ENCODE measurements at regions not wholly inside any gene's neighbourhood (a gene's known extent, or its start where the extent isn't known, plus 50 kb on each side); places are given as distances from the start of the nearest gene placed in this dataset.

- DNase-seq (ENCODE audit: low read depth, low spot score): no peak
- TF ChIP-seq CTCF (IDR thresholded peaks at IDR 0.05): no peak
- no peak for TF ChIP-seq TCF7L2 (IDR thresholded peaks at IDR 0.05; ENCODE audit: low read depth, low read length)
- TF ChIP-seq SIN3A (IDR thresholded peaks at IDR 0.05; ENCODE audit: borderline replicate concordance, insufficient read depth, low read depth, low read length): no peak
- no peak for TF ChIP-seq POLR2AphosphoS5 (IDR thresholded peaks at IDR 0.05; ENCODE audit: low read depth, low read length)
- H3K36me3 ChIP-seq (ENCODE audit: control insufficient read depth, insufficient read depth, low read length): no peaks in the 10 kb centered on the region
- no TSS peak for BruUV-seq (replicated peaks)
- H3K27ac ChIP-seq (ENCODE audit: low read length): no peak overlapping the region
- H3K4me3 ChIP-seq (ENCODE audit: low read depth in 2 of 2, low read length in 2 of 2): no peak overlapping the region
- H3K4me1 ChIP-seq (ENCODE audit: control insufficient read depth, insufficient read depth, low read length): no peaks in the 10 kb centered on the region
- H3K9me3 ChIP-seq (ENCODE audit: control insufficient read depth, insufficient read depth, low read depth, low read length): no peaks in the 10 kb centered on the region
- H3K27me3 ChIP-seq (ENCODE audit: control insufficient read depth, insufficient read depth, low read length): no peaks in the 10 kb centered on the region
- in situ Hi-C loops (cut with HindIII; ENCODE audit: low pct_unique_long_range_greater_than_20kb, low sequenced_read_pairs): no loop called here
- intact Hi-C loops (cut with micrococcal nuclease; ENCODE audit: unreplicated experiment): no loop called here
- POLR2A ChIA-PET: no interaction called here
- ATAC-seq: no peak
- CTCF ChIA-PET: no interaction called here
These were observed 215.4 kb upstream of the ADGRL2 start for GRCh38 chr1:81585371-81585770.

- intact Hi-C loops (cut with micrococcal nuclease; ENCODE audit: unreplicated experiment): no loop called here
- TF ChIP-seq POLR2AphosphoS5 (IDR thresholded peaks at IDR 0.05; ENCODE audit: low read depth, low read length) (no peak), SIN3A (IDR thresholded peaks at IDR 0.05; ENCODE audit: borderline replicate concordance, insufficient read depth, low read depth, low read length) (no peak), REST (IDR thresholded peaks at IDR 0.05; ENCODE audit: insufficient read depth in 1 of 2, low read depth in 2 of 2, low read length in 1 of 2) (no peak), TCF7L2 (IDR thresholded peaks at IDR 0.05; ENCODE audit: low read depth, low read length) (no peak), CTCF (IDR thresholded peaks at IDR 0.05) (no peak)
- H3K36me3 ChIP-seq (ENCODE audit: control insufficient read depth, insufficient read depth, low read length): no peaks in the 10 kb centered on the region
- no TSS peak for BruUV-seq (replicated peaks)
- no peaks in the 10 kb centered on the region for H3K9me3 ChIP-seq (ENCODE audit: control insufficient read depth, insufficient read depth, low read depth, low read length)
- DNase-seq (ENCODE audit: low read depth, low spot score) (no peak), ATAC-seq (no peak)
- no peaks in the 10 kb centered on the region for H3K4me1 ChIP-seq (ENCODE audit: control insufficient read depth, insufficient read depth, low read length)
- H3K27ac ChIP-seq (ENCODE audit: low read length): no peak overlapping the region
- ChIA-PET POLR2A (no interaction called here), CTCF (no interaction called here)
- in situ Hi-C loops (cut with HindIII; ENCODE audit: low pct_unique_long_range_greater_than_20kb, low sequenced_read_pairs): no loop called here
- no peak overlapping the region for H3K4me3 ChIP-seq (ENCODE audit: low read depth in 2 of 2, low read length in 2 of 2)
- no peaks in the 10 kb centered on the region for H3K27me3 ChIP-seq (ENCODE audit: control insufficient read depth, insufficient read depth, low read length)
These were observed 216.3 kb upstream of the ADGRL2 start for GRCh38 chr1:81584398-81584797.

Measured in Panc1 (cell line).